ENCODE measurements at regions not wholly inside any gene's neighbourhood (a gene's known extent, or its start where the extent isn't known, plus 50 kb on each side); places are given as distances from the start of the nearest gene placed in this dataset.
"Not testable (repeated sequence)": the region's sequence is repeated elsewhere in the genome, so short reads cannot be mapped to it uniquely, and the experiment has no call there.

- DNase-seq: no peak
Measured at GRCh38 chr10:113474752-113475151, 78.1 kb upstream of the HABP2 start.

- no peak for DNase-seq
Measured at GRCh38 chr10:113475381-113475807, 77.5 kb upstream of the HABP2 start.

GRCh38 chr10:113476191-113476590 lies 76.7 kb upstream of the HABP2 start:
- no peak for DNase-seq

GRCh38 chr10:113476673-113477072 lies 76.2 kb upstream of the HABP2 start:
- DNase-seq: no peak

- DNase-seq: no peak
Measured at GRCh38 chr10:113477451-113477850, 75.4 kb upstream of the HABP2 start.

- peak; percentile 24 for DNase-seq
Measured at GRCh38 chr10:113479346-113480080, 73.3 kb upstream of the HABP2 start.

GRCh38 chr10:113480081-113480360 lies 72.8 kb upstream of the HABP2 start:
- no peak for DNase-seq

- peak; percentile 92 for DNase-seq
Measured at GRCh38 chr10:113480851-113481502, 71.9 kb upstream of the HABP2 start.

GRCh38 chr10:113484487-113484886 lies 68.4 kb upstream of the HABP2 start:
- no peak for DNase-seq

- no peak for DNase-seq
Measured at GRCh38 chr10:113485736-113486135, 67.1 kb upstream of the HABP2 start.

GRCh38 chr10:113486531-113486930 lies 66.3 kb upstream of the HABP2 start:
- peak; percentile 19 for DNase-seq

- DNase-seq: peak; percentile 49
Measured at GRCh38 chr10:113487154-113487553, 65.7 kb upstream of the HABP2 start.

- peak; percentile 7 for DNase-seq
Measured at GRCh38 chr10:113488186-113488585, 64.7 kb upstream of the HABP2 start.

- not testable (repeated sequence) for DNase-seq
Measured at GRCh38 chr10:113489522-113489921, 63.3 kb upstream of the HABP2 start.

- no peak for DNase-seq
Measured at GRCh38 chr10:113491967-113492565, 60.8 kb upstream of the HABP2 start.

- no peak for DNase-seq
Measured at GRCh38 chr10:113493195-113493594, 59.7 kb upstream of the HABP2 start.

- DNase-seq: no peak
Measured at GRCh38 chr10:113493882-113494301, 59.0 kb upstream of the HABP2 start.

GRCh38 chr10:113494761-113495160 lies 58.1 kb upstream of the HABP2 start:
- no peak for DNase-seq

GRCh38 chr10:113495553-113495952 lies 57.3 kb upstream of the HABP2 start:
- no peak for DNase-seq

GRCh38 chr10:113496111-113497109 lies 56.4 kb upstream of the HABP2 start:
- no peak for DNase-seq

GRCh38 chr10:113497198-113497597 lies 55.7 kb upstream of the HABP2 start:
- no peak for DNase-seq

- DNase-seq: peak; percentile 43
Measured at GRCh38 chr10:113498997-113499396, 53.9 kb upstream of the HABP2 start.

GRCh38 chr10:113499806-113500205 lies 53.0 kb upstream of the HABP2 start:
- DNase-seq: no peak
